ENCODE measurements at regions not wholly inside any gene's neighbourhood (a gene's known extent, or its start where the extent isn't known, plus 50 kb on each side); places are given as distances from the start of the nearest gene placed in this dataset.

DNA sequence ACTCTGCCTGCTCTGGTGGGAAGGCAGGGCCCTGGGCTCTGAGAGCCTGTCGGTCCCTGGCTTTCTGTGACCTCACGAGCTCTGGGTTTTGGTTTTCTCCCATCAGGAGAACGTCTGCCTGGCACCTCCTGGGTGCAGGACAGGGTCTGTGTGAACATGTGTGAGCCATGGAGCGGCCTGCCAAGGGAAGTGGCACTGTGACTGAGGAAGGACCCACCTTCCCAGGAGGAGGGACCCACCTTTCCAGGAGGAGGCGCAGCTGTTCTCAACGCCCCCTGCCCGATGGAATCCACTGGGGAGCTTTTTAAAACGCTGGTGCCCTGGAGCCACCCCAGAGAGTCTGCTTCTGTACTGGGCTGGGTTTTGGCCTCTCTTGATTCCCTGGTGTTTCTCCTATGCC, 168.7 kb downstream of the GLI2 start:
- no peak for DNase-seq

GRCh38 chr2:120904830-120905234, 169.2 kb downstream of the GLI2 start:
- no peak for DNase-seq

- no peak for DNase-seq
These were observed 169.6 kb downstream of the GLI2 start for GRCh38 chr2:120905298-120905697.

DNA sequence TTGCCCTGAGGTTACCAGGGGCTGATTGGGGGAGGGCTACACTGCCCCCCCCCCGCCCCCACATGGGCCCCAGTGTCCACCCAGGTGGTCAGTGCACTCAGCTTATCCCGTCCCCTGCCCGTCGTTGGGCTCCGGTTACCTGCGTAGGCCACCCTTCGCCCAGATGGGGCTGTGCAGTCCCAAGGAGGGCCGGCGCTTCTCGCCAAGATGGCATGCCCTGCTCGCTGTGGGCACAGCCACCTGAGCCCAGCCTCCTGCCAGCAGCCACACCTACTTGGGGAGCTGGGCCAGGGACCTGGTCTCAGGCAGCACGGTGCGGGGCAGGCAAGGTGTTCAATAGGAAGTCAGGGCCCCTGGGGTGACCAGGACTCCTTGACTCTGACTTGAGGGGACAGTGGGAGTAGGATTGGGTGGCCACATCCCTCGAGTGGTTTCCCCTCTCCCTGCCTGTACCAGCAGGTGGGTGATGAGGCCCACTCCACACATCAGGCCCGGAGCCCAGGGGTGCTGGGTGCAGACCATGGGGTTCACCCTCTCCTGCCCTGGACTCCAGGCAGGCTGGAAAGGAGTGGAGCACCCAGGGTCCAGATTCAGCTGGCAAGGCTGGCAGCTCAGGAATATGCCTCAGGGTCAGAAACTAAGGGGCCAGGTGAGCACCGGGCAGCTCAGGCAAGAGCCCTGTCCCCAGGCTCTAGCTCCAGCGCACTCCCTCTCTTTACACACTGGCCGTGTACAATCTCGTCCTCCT, 170.3 kb downstream of the GLI2 start:
- DNase-seq: no peak

GRCh38 chr2:120906914-120907313, 171.2 kb downstream of the GLI2 start:
- no peak for DNase-seq

GRCh38 chr2:120907822-120908221, 172.2 kb downstream of the GLI2 start:
- DNase-seq: no peak

DNA sequence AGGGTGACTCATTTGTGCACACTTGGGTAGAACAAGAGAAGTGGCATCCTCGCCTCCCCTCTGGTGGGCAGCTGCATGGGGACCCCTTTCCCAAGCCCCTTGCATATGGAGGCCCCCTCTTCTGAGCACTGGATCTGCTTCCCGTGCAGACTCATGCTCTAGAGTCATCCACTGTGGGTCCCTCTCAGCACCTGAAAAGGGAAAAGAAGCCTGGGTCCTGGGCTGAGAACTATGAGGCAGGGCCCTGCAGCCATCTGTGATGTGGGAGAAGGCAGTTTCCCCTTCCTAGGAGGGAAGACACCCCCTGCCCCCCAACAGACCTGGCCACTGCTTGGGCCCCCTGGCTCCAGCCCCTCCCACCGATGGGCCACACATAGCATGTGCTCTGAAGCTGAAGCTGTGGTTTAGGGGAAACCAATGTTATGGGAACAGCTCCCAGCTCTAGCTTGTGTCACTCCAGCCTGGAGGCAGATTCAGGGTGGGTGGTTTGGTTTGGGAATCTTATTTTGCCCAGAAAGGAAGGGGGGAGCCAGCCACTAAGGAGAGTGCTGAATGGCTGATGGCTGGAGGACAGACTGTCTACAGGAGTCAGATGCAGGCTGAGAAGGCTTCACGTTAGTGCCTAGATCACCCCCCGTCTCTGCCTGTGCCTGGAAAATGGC, 172.8 kb downstream of the GLI2 start:
- DNase-seq: no peak

DNA sequence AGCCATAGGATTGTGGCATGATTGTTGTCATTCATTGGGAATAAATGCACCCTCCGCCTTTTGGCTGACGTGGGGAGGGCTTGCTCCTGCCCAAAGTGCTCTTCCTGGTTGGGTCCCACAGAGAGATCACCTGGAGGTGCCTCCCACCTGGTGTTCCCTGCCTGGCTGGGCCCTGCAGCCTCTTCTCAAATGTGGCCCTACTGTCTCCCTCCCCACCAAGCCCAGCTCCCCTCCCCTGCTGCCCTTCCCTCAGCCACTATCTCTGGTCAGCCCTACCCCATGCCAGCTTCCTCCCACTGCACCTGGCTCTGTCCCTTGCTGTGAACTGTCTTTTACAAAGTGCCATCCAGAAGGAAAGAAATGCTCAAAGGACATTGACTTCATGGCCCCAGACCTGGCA, 173.4 kb downstream of the GLI2 start:
- DNase-seq: no peak

GRCh38 chr2:120910164-120910563, 174.5 kb downstream of the GLI2 start:
- no peak for DNase-seq

DNA sequence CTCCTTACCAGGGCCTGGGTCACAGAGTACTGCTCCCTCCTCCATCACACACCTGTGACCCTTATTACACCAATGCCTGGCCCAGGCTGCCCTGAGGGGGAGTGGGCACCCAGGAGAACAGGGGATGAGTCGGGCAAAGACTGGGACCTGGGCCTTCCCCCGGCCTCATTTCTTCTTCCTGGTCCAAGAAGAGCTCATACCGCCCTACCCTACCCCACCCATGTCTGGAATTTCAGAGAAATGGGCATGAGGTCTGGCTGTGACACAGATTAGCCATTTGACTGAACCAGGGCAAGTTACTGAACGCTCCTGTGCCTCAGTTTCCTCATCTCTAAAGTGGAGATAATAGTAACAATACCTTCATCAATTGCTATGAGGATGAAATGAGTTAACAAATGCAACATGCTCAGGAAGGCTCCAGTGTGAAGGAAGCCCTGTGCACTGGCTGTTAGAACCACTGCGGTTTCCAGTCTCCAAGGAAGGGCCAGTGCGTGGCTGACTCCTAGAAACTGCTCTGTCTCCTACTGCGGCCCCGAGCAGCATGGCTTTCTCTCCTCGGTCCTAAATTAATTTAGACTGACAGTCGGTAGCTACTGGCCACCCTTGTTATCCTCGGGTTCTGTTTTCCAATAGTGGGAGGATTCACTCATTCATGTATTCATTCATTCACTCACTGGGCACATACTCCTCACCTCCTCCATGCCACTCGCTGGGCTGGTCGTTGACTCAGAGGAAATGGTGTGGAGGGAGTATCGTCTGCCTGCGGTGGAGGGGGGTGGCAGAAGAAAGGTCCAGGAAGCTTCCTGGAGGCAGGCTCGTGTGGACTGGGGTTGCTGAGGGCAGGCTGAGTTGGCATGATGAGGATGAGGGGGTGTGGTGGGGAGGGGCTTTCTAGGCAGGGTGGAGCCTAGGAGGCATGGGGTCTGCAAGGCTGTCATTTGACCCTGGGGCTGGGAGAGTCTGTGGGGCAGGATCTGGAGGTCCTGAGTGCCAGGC, 175.6 kb downstream of the GLI2 start:
- DNase-seq: no peak

GRCh38 chr2:120912101-120912985, 176.7 kb downstream of the GLI2 start:
- DNase-seq: no peak

DNA sequence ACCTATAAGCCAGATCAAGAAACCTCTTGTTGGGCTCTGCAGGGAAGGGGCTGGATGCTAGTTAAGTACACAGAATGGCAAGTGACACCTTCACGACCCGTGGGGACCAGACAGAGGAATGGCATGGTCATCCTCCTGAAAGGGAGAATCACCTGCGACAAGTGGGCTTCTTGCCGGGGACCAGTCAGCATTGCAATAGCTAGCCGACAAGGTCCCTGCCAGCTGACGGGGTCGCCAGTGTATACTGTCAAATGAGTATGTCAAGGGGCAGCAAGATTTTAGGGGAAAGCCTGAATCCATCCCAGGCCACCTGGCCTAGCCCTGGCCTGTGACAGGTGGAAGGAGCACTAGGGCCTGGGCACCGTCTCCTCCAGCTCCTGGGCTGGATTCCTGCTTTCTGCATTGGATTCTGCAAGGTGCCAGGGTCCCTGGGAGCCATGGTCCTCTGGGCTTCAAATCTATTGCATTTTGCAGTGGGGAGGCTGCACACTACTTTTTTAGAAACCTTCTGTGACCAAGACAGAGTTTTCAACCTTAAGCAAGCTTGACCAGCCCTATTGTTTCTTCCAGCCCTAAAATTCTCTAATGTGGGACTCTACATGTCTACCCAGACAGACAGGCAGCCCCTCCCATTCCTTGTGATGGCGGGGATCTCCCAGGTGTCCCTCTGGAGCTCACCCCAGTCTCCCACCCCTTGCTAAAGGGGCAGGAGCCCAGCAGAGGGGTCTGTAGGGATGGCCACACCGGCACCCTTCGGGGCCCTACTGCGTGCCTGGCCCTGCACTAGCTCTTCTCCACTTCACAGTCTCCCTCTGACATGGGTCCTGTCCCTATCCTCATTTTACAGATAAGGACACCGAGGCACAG, 178.5 kb downstream of the GLI2 start:
- DNase-seq: no peak

GRCh38 chr2:120914839-120915521, 179.3 kb downstream of the GLI2 start:
- no peak for DNase-seq

DNA sequence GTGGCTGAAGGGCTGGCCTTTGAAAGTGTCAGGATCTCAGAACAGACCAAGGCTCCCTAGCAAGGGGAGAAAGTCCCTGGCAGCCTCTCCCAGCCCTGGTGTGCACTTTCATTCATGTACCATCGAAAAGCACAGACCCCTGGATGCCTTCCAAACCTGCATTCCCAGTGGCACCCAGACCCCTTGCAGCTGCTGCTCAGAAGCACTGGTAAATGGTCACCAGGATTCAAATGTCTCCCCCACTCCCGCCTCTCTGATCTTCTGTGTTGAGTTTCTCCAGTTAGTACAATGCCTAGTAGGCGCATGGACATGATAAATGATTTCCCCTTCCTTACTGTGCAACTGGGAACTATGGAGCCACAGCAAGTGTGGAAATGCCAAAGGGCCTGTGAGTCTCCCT, 180.0 kb downstream of the GLI2 start:
- DNase-seq: no peak

GRCh38 chr2:120916446-120916845, 180.8 kb downstream of the GLI2 start:
- no peak for DNase-seq

- no peak for DNase-seq
These were observed 182.2 kb downstream of the GLI2 start for GRCh38 chr2:120917886-120918285.

DNA sequence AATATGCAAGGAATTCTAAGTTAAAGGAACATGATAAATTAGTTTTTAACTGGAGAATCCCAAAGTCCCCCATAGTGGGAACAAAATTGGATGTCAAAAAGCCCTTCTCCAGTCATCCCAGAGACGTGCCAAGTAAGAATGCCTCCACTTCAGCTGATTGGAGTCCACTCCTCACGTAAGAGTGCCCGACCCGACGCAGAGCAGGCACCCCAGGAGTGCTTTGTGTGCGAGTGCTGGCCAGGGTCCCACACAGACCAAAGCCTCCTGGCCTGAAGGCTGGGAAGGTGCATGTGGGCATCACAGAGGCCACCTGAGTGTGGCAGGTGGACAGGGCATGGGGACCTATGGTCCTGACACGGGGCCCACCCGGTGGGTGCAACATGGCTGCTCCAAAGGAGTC, 183.5 kb downstream of the GLI2 start:
- DNase-seq: no peak

DNA sequence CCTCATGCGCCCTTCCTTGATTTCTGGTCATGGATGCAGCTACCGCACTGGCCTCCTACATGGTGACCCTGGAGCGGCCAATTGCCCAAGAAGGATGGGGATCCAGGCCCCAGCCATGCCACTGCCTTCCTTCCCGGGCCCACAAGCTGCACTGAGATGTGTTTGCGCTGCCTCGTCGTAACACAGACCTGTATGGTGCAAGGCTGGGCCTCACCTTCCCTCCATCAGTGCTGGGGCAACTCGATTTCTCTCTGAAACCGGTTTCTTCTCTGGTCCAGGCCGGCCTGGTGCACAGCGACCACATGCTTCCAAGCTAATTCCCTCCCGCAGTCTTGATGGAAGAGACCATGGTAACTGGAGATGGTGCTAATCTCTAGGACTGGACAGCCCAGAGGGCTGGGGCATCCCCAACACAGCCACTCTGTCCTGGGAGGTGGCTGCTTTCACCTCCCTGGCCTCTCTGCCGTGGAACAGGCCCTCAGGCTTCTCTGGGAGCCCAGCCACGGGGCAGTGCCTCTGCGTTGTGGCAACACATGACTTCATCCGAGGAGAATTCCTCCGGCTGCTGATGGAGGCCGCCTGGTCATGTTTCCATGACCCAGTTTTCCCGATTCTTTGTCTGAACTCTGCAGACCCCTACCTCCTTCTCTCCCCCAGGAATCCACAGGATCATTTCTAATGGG, 184.2 kb downstream of the GLI2 start:
- no peak for DNase-seq

DNA sequence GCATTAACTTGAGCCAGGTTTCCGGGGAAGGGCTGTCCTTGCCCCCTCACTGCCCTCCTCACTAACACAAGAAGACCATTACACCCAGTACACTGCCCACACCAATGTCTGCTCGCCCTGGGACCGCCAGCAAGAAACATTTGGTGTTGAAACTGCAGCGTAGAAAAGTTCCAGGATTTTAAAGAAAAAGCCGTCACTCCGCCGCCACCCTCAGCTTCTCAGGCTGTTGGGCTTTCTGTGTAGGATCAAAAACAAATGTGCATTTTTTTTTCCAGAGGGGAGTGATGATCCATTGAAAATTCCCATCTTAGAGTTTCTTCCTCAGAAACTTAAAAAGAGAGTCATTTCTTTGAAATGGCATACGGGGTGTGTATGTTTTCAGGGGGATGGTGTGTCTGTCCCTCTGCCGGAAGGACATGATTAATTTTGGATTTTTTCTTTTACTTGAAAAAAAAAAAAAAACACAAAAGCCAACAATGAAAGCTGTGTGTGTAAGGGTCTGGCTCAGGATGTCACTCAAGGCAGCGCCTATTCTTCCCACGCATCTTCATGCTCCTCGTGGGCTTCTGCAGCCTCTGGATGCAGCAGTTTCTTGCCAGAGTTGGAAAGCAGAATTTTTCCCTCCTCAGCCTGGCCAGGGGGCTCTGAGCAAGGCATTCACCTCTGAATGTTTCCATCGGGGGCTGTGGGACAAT, 184.9 kb downstream of the GLI2 start:
- DNase-seq: no peak

- no peak for DNase-seq
These were observed 185.8 kb downstream of the GLI2 start for GRCh38 chr2:120921457-120921856.

Measured in activated CD4-positive, alpha-beta T cell treated with anti-CD3 and anti-CD28 coated beads for 1 hour (primary cell).